ENCODE measurements at regions not wholly inside any gene's neighbourhood (a gene's known extent, or its start where the extent isn't known, plus 50 kb on each side); places are given as distances from the start of the nearest gene placed in this dataset.
"Not testable (repeated sequence)": the region's sequence is repeated elsewhere in the genome, so short reads cannot be mapped to it uniquely, and the experiment has no call there.

DNA sequence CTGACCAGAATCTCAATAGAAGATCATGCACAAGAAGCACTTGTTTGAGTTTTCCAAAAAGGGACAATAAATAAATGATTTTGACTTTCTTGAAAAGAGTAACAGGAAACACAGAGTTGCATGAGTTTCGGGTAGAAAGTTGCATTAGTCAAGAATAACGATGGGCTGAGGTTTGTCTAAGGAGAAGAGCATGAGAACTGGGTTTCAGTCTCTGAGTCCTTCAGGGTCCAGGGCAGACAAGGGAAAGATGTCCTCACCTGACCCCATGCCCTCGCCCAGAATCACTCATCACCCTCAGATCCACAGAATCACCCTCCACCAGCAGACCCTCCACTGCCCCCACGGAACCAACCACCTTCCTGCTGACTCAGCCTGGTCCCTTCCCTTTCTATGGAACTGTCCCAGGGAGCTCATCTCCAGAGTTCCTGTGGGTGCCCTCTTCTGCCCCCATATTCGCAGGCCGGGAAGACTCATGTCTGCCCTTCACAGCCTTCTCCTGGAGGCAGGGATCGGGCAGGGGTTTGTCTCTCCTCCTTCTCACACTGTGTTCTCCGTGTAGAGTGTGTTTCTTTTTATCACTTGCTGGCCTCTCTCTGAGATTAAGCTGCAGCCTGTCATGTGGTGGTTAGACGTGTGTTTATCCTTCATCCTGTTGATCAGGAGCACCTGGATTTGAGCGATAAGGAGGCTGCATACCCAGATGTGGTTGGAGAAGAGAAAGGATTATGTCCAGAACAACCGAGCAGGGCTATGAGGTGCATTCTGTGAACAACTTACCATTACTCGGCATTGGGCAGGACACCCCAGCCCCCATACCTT is 442.6 kb downstream of the MAT2B start:
- Histone ChIP-seq H3K4me3 (ENCODE audit: low read depth, low read length) (no peak overlapping the region), H3K27ac (ENCODE audit: low read depth) (no peak overlapping the region), H3K36me3 (ENCODE audit: insufficient read depth) (no peaks in the 10 kb centered on the region), H3K4me1 (ENCODE audit: insufficient read depth) (no peaks in the 10 kb centered on the region)
- DNase-seq (ENCODE audit: extremely low spot score) = no peak
- 56% methylated on average over 12 of the region's 12 CpGs for WGBS

DNA sequence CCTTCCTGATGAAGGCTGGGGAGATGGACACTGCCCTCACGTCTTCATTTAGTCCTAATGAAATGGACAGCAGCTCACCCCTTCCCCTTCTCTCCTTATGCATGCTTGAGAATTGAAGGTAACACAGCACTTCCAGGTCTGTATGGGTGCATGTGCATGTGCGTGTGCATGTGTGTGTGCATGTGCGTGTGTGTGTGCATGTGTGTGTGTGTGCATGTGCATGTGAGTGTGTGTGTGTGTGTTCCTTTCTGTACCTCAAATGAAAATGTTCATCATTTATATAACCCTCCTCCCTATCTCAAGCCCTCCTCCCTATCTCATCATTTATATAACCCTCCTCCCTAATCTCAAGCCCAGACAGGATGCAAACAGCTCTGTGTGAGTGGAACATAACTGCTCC is 444.8 kb downstream of the MAT2B start:
- no peaks in the 10 kb centered on the region for H3K36me3 ChIP-seq (ENCODE audit: insufficient read depth)
- DNase-seq (ENCODE audit: extremely low spot score) = no peak
- WGBS = 96% methylated on average over 3 of the region's 3 CpGs
- H3K27ac ChIP-seq (ENCODE audit: low read depth) = no peak overlapping the region
- no peak overlapping the region for H3K4me3 ChIP-seq (ENCODE audit: low read depth, low read length)
- H3K4me1 ChIP-seq (ENCODE audit: insufficient read depth) = no peaks in the 10 kb centered on the region

DNA sequence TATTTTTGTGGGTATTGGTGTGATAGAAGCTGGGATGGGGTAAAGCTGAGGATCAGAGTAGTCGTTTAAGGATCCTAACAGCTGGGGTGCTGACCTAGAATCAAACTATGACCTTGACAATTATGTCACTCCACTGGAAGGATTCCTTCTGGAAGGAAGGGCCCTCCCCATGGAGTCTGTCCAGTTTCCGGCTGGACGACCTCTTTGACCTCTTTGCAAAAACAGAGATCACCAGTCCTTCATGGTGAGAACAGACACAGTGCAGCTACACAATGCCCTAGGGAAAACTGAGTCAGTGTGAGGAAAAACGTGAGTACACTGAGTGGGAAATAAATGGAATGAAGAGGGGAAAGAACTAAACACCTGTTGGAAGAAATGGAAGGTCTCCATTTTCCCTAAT is 445.6 kb downstream of the MAT2B start:
- H3K27ac ChIP-seq (ENCODE audit: low read depth) = no peak overlapping the region
- 48% methylated on average over 4 of the region's 4 CpGs for WGBS
- no peak overlapping the region for H3K4me3 ChIP-seq (ENCODE audit: low read depth, low read length)
- no peaks in the 10 kb centered on the region for H3K36me3 ChIP-seq (ENCODE audit: insufficient read depth)
- DNase-seq (ENCODE audit: extremely low spot score) = no peak
- no peaks in the 10 kb centered on the region for H3K4me1 ChIP-seq (ENCODE audit: insufficient read depth)

DNA sequence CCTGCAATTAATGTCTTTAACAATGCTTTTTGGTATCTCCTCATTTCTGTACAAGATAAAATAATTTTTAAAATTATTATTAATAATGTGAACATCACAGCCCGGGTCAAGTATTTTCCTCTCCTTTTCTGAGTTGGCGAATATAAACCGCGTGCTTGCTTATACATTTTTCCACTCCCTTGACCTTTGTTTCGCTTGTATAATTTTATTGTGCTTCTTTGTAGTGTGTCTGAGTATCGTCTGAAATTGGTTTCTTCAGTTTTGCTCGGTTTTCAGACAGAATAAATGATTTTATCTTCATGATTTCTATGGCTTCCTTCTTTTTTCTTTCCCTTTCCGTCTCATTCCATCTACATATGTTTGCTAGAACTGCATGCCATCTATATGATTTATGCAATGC is 448.5 kb downstream of the MAT2B start:
- H3K36me3 ChIP-seq (ENCODE audit: insufficient read depth) = no peaks in the 10 kb centered on the region
- no peak for DNase-seq (ENCODE audit: extremely low spot score)
- no peak overlapping the region for H3K4me3 ChIP-seq (ENCODE audit: low read depth, low read length)
- H3K27ac ChIP-seq (ENCODE audit: low read depth) = no peak overlapping the region
- WGBS = 50% methylated on average over 8 of the region's 8 CpGs
- H3K4me1 ChIP-seq (ENCODE audit: insufficient read depth) = no peaks in the 10 kb centered on the region

DNA sequence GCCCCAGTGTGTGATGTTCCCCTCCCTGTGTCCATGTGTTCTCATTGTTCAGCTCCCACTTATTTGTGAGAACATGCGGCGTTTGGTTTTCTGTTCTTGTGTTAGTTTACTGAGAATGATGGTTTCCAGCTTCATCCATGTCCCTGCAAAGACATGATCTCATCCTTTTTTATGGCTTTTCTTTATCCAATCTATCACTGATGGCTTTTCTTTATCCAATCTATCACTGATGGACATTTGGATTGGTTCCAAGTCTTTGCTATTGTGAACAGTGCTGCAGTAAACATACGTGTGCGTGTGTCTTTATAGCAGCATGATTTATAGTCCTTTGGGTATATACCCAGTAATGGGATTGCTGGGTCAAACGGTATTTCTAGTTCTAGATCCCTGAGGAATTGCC is 455.8 kb downstream of the MAT2B start:
- H3K4me3 ChIP-seq (ENCODE audit: low read depth, low read length); DNase-seq (ENCODE audit: extremely low spot score); H3K27ac ChIP-seq (ENCODE audit: low read depth); H3K4me1 ChIP-seq (ENCODE audit: insufficient read depth); H3K36me3 ChIP-seq (ENCODE audit: insufficient read depth): not testable (repeated sequence)
- WGBS = 60% methylated on average over 5 of the region's 5 CpGs

DNA sequence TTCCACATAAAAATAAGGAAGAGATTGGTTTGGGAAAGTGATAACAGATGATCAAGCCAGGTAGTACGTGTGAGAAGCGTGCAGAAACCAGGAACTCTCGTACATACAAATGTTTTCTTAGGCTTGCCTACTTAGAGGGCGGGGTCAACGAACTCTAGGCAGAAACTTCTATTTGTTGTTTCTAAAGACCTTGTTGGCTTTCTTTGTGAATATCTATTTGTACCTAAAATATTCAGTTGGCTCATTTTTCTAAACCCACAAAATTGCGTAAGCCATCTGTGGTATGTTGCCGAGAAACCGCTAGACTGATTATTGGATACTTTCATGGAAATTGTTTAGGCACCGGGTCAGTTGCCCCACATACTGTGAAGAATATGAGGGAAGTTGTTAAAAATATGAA is 458.5 kb downstream of the MAT2B start:
- no peak for DNase-seq (ENCODE audit: extremely low spot score)
- Histone ChIP-seq H3K4me1 (ENCODE audit: insufficient read depth) (no peaks in the 10 kb centered on the region), H3K36me3 (ENCODE audit: insufficient read depth) (no peaks in the 10 kb centered on the region), H3K4me3 (ENCODE audit: low read depth, low read length) (no peak overlapping the region), H3K27ac (ENCODE audit: low read depth) (no peak overlapping the region)
- WGBS = 88% methylated on average over 9 of the region's 9 CpGs

DNA sequence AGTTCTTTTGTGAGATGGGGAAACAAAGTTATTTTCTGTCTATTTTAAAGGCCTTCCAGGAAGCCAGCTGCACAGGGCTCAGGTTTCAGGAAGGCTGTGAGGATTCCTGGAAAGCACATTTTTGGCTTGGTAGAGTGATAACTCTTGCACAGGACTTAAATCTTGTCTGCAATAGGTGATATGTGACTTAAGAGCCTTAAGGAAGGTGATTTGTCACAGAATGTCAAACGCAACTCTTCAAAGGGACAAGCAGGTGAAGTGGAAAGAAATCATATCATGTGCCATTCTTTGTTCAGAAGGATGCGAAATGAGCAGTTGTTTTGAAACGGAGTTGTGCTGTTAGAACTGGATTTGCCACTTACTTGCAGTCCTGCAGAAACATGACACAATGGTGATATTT is 459.3 kb downstream of the MAT2B start:
- no peak for DNase-seq (ENCODE audit: extremely low spot score)
- Histone ChIP-seq H3K4me3 (ENCODE audit: low read depth, low read length) (no peak overlapping the region), H3K36me3 (ENCODE audit: insufficient read depth) (no peaks in the 10 kb centered on the region), H3K27ac (ENCODE audit: low read depth) (no peak overlapping the region), H3K4me1 (ENCODE audit: insufficient read depth) (no peaks in the 10 kb centered on the region)
- 64% methylated on average over 3 of the region's 3 CpGs for WGBS

DNA sequence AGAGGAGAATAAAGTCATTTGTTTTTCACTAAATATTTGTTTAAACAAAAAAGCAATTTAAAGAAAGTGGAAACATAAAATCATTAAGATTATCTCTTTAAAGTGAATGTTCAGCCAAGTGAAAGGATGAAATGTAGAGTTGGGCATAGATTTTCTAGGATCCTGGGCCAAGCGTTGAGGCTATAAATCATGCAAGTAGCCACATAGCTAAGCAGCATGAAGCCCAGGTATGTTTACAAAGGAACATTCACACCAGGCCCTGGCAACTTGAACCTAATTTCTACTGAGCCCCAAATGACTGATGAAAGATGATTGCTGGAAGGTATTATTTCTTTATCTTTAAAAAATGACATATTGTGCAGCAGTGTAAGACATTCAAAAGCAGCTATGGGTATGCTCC is 461.8 kb downstream of the MAT2B start:
- WGBS = 64% methylated on average over 1 of the region's 1 CpG
- no peak for DNase-seq (ENCODE audit: extremely low spot score)
- no peak overlapping the region for H3K4me3 ChIP-seq (ENCODE audit: low read depth, low read length)
- H3K27ac ChIP-seq (ENCODE audit: low read depth) = no peak overlapping the region
- no peaks in the 10 kb centered on the region for H3K36me3 ChIP-seq (ENCODE audit: insufficient read depth)
- no peaks in the 10 kb centered on the region for H3K4me1 ChIP-seq (ENCODE audit: insufficient read depth)

DNA sequence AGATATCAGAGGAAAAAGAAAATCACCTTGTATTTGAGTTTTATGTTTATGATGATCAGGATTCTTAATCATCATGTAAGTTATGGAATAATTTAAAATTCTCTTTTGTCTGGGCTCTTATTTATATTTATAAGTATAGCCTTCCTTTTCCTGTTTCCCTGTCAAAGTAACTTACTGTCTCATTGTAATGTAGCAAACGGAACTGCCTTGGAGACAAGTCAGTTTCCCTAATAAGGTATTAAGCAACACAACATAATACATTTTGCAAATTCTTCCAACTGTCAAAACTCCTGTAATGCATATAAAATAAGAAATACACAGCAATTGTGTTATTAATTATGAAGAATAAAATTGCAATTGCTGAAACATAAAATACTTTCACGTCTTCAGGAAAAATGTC is 463.2 kb downstream of the MAT2B start:
- 71% methylated on average over 2 of the region's 2 CpGs for WGBS
- H3K4me3 ChIP-seq (ENCODE audit: low read depth, low read length) = no peak overlapping the region

DNA sequence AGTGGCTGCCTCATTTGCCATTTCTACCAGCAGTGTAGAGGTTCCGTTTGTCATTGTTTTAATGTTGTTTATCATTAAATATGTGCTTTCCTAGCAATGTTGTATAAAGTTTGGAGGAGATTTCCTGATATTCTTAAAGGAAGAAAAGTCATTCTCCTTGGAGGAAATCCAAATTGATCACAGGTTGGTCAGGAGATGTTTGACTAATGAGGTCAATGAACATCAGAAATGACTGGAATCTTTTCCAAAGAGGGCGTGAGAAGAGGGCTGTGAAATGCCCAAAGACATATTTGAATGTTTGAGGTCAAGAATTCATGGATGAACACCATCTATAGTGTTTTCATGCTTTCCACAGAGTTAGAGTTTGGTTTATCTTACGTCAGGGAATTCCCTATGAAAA is 471.3 kb downstream of the MAT2B start:
- Histone ChIP-seq H3K4me1 (ENCODE audit: insufficient read depth) (no peaks in the 10 kb centered on the region), H3K4me3 (ENCODE audit: low read depth, low read length) (no peak overlapping the region)
- 79% methylated on average over 3 of the region's 3 CpGs for WGBS

More for the DNA sequence above, 463.2 kb downstream of the MAT2B start:
- no peak overlapping the region for H3K27ac ChIP-seq (ENCODE audit: low read depth)
- DNase-seq (ENCODE audit: extremely low spot score) = no peak
- H3K36me3 ChIP-seq (ENCODE audit: insufficient read depth) = no peaks in the 10 kb centered on the region
- no peaks in the 10 kb centered on the region for H3K4me1 ChIP-seq (ENCODE audit: insufficient read depth)

DNA sequence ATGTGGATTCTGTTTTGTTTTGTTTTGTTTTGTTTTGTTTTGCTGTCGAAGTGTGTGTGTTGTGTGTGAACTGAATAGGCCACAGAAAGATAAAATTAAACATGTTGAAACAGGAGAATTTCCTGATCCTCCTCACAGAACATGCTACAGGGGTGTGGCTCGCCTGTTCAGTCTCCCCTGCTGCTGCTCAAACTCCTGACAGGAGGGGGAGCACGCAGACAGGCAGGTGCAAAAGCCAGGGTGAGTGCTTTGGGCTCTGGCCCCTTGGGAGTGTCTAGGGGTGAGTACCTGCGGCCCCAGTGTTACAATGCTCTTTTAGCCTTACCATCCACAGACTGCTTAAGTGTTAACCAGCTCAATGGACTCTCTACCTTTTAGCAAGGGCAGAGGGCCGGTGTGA is 473.5 kb downstream of the MAT2B start:
- Histone ChIP-seq H3K27ac (ENCODE audit: low read depth) (no peak overlapping the region), H3K4me1 (ENCODE audit: insufficient read depth) (no peaks in the 10 kb centered on the region), H3K36me3 (ENCODE audit: insufficient read depth) (no peaks in the 10 kb centered on the region), H3K4me3 (ENCODE audit: low read depth, low read length) (no peak overlapping the region)
- 58% methylated on average over 5 of the region's 5 CpGs for WGBS
- no peak for DNase-seq (ENCODE audit: extremely low spot score)

More for the DNA sequence above, 471.3 kb downstream of the MAT2B start:
- DNase-seq (ENCODE audit: extremely low spot score) = no peak
- Histone ChIP-seq H3K36me3 (ENCODE audit: insufficient read depth) (no peaks in the 10 kb centered on the region), H3K27ac (ENCODE audit: low read depth) (no peak overlapping the region)

DNA sequence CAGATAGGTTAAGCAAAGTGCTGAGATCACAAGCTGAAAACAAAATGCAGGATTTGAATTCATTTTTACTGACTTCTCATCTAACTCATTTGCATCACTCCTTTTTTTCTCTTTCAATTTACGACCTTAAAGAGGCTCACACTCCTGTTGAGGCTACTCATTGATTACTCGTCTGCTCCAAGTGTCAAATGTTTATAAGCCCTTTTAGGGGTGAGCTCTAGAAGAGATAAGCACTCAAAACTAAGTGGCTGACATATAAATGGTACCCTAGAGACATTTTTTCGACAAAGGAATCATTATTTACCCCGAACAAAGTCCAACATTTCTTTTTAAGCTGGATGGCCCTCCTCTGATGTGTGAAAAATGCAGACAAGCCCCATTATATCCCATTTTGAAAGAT is 483.1 kb downstream of the MAT2B start:
- 59% methylated on average over 4 of the region's 4 CpGs for WGBS
- H3K27ac ChIP-seq (ENCODE audit: low read depth) = no peak overlapping the region

DNA sequence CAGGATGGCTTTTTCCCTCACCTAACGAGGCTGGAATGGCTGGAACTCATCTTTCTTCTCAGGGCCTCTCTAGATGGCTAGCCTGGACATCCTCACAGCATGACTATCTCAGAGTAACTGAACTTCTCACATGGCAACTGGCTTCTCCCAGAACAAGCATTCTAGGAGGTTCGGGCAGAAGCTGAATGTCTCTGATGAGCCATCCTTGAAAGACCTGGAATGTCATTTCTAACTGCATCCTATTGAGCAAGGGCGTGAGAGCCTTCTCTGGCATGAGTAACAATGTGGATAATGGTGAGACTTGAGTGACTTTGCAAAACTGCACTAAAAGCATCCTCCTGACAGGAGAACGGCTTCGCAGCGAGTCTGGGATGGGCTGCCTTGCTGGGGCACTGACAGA is 487.7 kb downstream of the MAT2B start:
- Histone ChIP-seq H3K4me3 (ENCODE audit: low read depth, low read length) (no peak overlapping the region), H3K36me3 (ENCODE audit: insufficient read depth) (no peaks in the 10 kb centered on the region), H3K27ac (ENCODE audit: low read depth) (no peak overlapping the region), H3K4me1 (ENCODE audit: insufficient read depth) (no peaks in the 10 kb centered on the region)
- WGBS = 81% methylated on average over 6 of the region's 6 CpGs
- no peak for DNase-seq (ENCODE audit: extremely low spot score)

More for the DNA sequence above, 483.1 kb downstream of the MAT2B start:
- DNase-seq (ENCODE audit: extremely low spot score) = no peak
- Histone ChIP-seq H3K36me3 (ENCODE audit: insufficient read depth) (no peaks in the 10 kb centered on the region), H3K4me1 (ENCODE audit: insufficient read depth) (no peaks in the 10 kb centered on the region), H3K4me3 (ENCODE audit: low read depth, low read length) (no peak overlapping the region)

DNA sequence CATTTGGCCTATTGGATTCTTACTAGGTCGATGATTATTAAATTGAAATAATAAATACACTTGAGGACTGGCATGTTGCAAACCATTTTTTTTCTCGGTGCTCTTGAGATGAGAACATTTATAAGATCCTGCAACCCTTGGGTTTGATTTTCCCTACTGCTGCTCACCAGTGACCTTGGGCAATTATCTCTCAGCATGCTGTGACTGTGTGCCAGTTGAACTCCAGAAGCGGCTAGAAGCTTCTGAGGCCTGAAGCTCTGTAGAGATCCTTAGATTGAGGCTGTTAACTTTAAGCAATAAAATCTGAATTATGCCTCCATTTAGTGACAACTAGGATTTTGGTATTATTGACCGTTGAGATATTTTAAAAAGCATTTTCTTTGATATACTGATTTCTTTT is 489.8 kb downstream of the MAT2B start:
- WGBS = 83% methylated on average over 4 of the region's 4 CpGs
- no peaks in the 10 kb centered on the region for H3K4me1 ChIP-seq (ENCODE audit: insufficient read depth)
- no peaks in the 10 kb centered on the region for H3K36me3 ChIP-seq (ENCODE audit: insufficient read depth)
- no peak overlapping the region for H3K27ac ChIP-seq (ENCODE audit: low read depth)
- DNase-seq (ENCODE audit: extremely low spot score) = no peak
- no peak overlapping the region for H3K4me3 ChIP-seq (ENCODE audit: low read depth, low read length)

DNA sequence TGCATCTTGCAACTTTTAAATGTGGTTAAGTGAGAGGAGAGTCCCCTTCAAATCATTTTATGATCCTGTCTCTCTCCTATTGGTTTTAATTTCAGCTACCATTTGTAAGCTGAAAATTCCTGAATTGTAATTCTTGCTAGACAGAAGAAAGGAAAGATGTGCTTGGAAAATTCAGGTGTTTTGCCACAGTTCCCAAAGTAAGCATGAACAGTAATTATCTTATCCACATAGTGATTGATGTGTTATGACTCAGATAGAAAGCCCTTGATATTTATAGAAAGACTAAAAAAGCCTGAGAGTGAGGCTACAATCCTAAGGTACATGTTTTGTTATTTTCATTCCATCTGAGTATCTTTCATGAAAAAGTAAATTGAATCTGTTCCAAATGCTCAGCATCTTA is 492.5 kb downstream of the MAT2B start:
- Histone ChIP-seq H3K4me1 (ENCODE audit: insufficient read depth) (no peaks in the 10 kb centered on the region), H3K27ac (ENCODE audit: low read depth) (no peak overlapping the region), H3K4me3 (ENCODE audit: low read depth, low read length) (no peak overlapping the region), H3K36me3 (ENCODE audit: insufficient read depth) (no peaks in the 10 kb centered on the region)
- no peak for DNase-seq (ENCODE audit: extremely low spot score)
